ENCODE measurements at regions not wholly inside any gene's neighbourhood (a gene's known extent, or its start where the extent isn't known, plus 50 kb on each side); places are given as distances from the start of the nearest gene placed in this dataset.

DNA sequence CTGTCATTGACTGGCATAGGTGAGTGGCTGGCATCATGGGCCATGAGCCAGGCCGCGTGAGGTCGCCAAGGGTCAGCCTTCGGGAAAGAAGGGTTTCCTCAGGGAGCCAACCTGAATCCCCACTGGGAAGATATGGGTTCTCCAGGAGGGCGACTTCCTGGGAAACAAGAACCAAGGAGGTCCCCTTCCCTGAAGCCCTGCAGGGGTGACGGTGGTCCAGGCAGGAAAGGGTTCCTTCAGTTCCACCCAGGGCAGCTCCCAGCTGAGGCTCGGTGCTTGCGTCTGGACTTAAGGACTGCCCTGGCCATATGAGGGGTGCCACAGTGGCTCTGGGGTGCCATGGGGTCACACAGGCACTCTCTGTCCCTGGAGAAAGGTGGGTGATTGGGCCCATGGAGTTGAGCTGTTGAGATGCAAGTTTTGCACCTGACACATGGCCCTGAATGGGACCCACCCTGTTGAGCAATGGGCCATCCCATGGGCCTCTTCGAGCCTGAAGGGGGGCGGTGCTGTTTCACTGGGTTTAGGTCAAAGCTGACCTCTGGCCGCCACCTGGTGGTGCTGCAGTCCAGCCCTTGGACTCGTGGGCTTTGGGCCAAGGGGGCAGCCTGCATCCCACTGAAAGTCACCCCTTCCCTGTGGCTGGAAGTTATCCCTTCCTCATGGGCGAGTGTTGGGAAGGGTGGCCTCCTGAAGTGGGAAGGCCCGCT, 228.1 kb downstream of the SNRPN start:
- DNase-seq: no peak

DNA sequence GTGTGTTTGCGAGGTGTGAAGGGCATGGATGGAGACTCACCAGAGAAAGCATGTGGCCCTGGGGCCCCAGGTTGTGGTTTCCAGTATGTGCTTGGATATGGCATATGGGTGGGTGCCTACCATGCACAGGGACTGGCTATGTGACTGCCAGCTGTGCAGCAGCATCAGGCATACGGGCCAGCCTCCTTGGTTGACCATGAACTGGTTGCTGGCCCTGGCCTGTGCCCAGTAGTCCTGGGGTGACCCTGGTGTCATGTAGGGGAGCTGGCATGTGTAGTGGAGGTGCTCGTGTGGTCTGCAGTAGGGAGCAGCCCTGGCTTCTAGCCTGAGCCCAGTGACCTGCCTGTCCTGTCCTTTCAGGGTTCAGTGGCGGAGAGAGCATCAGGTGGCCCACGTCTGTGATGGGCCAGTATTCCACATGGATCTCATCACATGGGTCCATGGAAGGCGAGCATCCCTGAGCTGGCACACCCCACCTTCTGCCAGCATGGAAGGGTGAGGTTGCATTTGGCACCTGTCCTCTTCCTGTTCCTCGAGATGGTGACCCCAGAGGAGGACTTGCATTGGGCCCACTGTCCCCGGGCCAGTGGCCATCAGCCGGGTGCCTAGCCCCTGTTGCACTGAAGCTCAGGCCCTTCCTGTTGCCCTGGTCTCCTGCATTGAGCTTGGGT, 228.9 kb downstream of the SNRPN start:
- no peak for DNase-seq

DNA sequence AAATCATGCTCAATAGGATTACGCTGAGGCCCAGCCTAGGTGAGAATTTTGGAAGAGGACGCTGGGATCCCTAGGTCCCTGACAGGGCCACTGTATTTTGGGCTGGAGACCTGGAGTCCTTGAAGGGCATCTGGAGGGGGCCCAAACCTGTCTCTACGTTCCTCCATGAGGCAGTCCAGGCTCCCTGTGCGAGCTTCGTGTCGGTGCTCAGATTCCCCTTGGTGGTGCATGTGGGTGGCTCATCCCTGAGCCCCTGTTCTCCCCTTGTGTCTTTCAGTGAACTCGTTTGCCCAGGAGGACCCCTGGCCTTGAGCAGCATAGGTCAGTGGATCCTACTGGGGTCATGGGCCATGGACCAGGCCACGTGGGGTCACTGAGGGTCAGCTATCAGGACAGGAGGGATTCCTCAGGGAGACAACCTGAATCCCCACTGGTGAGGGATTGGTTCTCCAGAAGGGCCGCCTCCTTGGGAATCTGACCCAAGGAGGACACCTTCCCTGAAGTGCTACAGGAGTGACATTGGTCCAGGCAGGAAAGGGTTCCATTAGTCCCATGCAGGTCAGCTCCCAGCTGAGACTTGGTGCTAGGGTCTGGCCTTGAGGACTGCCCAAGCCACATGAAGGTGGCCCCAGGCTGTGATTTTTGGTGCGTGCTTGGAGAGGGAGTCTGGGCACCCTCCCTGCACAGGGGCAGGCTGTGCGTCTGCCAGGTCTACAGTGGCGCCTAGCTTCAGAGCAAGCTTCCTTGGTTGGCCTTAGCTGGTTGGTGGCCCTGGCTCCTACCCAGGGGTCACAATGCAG, 229.8 kb downstream of the SNRPN start:
- no peak for DNase-seq

DNA sequence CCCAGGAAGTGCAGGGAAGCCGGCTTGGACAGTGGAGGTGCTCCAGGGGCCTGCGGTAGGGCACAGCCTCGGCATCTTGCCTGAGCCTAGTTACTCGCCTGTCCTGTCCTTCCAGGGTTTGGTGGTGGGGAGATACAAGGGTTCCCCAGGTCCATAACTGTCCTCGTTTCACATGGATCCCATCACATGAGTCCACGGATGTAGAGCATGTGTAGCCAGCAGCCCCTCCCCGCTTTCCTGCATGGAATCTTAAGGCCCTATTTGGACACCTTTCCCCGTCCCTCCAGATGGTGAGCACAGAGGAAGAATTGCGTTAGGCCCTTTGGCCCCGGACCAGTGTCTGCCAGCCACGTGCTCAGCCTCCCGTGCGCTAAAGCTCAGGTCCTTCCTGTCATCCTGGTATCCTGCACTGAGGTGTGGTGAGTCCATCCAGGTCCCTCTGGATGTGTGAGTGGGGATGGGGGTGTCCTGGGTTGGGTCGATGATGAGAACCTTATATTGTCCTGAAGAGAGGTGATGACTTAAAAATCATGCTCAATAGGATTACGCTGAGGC, 230.4 kb downstream of the SNRPN start:
- DNase-seq: no peak

DNA sequence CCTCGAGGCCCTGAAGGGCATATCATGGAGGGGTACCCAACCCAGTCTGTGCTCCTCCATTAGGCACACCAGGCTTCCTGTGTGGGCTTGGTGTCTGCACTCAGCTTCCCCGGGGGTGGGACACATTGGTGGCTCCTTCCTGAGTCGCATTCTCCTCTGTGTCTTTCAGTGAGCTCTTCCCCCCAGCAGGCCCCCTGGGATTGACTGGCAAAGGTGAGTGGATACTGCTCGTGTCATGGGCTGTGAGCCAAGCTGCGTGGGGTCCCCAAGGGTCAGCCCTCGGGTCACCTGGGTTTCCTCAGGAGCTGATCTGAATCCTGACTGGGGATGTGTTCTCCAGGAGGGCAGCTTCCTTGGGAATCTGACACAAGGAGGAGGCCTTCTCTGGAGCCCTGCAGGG, 231.0 kb downstream of the SNRPN start:
- DNase-seq: no peak

DNA sequence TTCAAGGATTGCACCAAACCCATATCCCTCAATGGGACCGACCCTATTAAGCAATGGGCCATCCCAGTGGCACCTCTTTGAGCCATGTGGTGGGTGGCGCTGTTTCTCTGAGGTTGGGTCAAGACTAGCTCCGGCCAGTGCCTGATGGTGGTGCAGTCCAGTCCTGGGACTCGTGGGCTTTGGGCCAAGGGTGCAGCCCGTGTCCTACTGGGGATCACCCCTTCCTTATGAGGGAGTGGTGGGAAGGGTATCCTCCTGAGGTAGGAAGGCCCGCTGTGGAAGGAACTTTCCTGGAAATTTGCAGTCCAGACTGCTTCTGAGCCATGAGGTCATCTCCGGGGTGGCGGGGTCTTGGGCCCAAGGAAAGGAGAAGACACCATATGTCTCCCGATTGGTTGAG, 231.6 kb downstream of the SNRPN start:
- no peak for DNase-seq

DNA sequence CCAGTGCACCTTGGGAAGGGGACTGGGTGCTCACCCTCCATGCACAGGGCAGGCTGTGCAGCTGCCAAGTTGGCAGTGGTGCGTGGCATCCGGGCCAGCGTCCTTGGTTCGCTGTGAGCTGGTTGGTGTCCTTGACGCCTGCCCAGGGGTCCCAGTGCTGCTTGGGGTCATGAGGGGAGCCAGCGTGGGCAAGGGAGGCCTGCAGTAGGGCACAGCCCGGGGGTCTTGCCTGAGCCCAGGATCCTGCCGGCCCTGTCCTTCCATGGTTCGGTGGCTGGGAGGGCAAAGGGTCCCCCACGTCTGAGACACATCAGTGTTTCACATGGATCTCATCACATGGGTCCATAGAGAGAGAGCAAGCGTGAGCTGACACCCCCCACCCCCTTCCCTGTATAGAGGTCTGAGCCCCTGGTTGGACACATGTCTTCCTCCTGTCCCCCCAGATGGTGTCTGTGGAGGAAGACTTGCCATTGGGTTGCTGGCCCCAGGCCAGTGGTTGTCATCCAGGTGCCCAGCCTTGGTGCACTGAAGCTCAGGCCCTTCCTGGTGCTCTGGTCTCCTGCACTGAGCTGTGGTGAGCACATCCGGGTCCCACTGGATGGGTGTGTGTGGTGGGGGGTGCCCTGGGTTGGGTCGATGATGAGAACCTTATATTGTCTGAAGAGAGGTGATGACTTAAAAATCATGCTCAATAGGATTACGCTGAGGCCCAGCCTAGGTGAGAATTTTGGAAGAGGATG, 232.3 kb downstream of the SNRPN start:
- no peak for DNase-seq

DNA sequence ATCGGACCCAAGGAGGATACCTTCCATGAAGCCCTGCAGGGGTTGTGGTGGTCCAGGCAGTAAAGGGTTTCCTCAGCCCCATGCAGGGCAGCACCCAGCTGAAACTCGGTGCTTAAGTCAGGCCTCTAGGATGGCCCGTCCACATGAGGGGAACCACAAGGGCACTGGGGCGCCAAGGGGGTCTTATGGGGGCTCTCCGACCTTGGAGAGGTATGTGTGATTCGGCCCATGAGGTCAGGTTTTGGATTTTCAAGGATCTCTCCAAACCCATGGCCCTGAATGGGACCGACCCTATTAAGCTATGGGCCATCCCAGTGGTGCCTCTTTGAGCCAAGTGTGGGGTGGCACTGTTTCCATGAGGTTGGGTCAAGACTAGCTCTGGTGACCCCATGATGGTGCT, 233.3 kb downstream of the SNRPN start:
- DNase-seq: no peak

DNA sequence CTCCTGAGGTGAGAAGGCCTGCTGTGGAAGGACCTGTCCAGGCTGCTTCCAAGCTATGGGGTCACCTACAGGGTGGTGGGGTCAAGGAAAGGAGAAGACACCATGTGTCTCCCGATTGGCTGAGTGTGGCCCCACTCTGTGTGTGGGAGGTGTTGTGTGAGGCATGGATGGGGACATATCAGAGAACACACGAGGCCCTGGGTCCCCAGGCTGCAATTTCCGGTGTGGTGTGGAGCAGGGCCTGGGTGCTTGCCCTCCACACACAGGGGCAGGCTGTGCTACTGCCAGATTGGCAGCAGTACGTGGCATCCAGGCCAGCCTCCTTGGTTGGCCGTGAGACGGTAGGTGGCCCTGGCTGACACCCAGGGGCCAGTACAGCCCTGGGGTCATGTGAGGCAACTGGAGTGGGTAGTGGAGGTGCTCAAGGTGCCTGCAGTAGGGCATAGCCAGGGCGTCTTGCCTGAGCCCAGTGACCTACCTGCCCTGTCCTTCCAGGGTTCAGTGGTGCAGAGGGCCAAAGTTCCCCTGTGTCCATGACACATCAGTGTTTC, 233.8 kb downstream of the SNRPN start:
- DNase-seq: no peak

DNA sequence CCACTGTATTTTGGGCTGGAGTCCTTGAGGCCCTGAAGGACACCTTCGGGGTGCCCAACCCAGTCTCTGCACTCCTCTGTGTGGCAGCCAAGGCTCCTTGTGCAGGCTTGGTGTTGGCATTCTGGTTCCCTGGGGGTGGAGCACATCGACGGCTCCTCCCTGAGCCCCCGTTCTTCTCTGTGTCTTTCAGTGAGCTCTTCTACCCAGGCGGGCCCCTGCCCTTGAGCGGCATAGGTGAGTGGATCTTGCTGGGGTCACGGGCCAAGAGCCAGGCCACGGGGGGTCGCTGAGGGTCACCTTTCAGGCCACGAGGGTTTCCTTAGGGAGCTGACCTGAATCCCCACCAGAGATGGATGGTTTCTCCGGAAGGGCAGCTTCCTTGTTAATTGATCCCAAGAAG, 234.8 kb downstream of the SNRPN start:
- DNase-seq: no peak

DNA sequence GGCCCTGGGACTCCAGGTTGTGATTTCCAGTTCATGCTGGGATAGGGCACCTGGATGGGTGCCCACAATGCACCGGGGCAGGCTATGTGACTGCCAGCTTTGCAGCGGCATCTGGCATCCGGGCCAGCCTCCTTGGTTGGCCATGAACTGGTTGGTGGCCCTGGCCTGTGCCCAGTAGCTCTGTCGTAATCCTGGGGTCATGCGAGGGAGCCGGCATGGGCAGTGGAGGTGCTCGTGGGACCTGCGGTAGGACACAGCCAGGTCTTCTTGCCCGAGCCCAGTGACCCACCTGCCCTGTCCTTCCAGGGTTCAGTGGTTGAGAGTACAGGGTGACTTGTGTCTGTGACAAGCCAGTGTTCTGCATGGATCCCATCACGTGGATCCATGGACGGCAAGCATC, 237.9 kb downstream of the SNRPN start:
- no peak for DNase-seq

DNA sequence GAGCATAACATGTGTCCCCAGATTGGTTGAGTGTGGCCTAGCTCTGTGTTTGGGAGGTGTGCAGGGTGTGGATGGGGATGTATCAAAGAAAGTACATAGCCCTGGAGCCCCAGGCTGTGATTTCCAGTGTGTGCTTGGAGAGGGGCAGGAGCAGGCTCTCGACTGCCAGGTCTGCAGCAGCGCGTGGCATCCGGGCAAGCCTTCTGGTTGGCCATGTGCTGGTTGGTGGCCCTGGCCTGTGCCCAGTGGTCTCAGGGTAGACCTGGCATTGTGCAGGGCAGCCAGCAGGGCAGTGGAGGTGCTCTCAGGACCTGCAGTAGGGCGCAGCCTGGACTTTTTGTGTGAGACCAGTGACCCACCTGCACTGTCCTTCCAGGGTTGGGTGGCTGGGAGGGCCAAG, 231.5 kb downstream of the UBE3A start:
- no peak for DNase-seq

DNA sequence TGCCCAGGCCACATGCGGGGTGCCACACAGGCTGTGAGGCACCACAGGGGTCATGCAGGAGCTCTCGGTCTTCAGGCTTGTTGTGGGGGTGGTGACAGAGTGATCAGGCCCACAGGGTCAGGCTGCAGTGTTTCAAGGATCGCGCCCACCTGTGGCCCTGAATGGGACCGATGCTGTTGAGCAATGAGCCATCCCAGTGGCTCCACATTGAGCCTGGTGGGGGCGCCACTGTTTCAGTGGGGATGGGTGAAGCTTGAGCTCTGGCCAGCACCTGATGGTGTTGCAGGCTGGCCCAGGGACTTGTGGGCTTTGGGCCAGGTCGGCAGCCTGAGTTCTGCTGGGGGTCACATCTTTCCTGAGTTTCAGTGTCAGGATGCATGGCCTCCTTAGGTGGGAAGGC, 230.1 kb downstream of the UBE3A start:
- DNase-seq: no peak

DNA sequence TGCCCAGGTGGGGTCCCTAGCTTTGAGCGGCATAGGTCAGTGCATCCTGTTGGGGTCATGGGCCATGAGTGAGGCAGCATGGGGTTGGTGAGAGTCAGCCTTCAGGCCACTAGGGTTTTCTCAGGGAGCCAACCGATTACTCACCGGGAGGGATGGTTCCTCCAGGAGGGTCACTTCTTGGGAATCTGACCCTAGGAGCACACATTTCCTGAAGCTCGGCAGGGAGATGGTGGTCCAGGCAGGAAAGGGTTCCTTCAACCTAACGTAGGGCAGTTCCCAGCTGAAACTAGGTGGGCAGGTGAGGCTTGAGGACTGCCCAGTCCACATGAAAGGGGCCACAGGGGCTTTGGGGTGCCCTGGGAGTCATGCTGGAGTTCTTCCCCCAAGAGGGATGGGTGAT, 218.0 kb downstream of the UBE3A start:
- no peak for DNase-seq

DNA sequence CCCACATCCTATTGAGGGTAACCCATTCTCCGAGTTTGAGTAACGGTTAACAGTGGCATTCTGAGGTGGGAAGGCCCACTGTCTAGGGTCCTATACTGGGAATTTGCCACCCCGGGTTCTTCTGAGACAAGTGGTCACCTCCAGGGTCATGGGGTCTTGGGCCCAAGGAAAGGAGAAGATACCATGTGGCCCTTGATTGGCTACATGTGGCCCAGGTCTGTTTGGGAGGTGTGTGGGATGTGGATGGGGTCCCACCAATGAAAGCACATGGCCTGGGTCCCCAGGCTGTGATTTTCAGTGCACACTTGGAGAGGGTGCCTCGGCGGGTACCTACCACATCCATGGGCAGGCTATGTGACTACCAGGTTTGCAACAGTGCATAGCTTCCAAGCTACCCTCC, 214.4 kb downstream of the UBE3A start:
- DNase-seq: no peak

DNA sequence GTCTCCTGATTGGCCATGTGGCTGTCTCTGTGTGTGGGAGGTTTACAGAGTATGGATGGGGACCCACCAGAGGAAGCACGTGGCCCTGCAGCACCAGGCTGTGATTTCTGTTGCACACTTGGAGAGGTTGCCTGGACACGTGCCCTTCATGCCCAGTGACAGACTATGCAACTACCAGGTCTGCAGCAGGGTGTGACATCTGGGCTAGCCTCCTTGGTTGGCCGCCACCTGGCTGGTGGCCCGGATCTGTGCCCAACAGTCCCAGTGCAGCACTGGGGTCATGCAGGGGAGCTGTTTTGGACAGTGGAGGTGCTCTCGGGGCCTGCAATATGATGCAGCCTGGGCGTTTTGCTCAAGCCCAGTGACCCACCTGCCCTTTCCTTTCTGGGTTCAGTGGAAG, 212.5 kb downstream of the UBE3A start:
- DNase-seq: no peak

DNA sequence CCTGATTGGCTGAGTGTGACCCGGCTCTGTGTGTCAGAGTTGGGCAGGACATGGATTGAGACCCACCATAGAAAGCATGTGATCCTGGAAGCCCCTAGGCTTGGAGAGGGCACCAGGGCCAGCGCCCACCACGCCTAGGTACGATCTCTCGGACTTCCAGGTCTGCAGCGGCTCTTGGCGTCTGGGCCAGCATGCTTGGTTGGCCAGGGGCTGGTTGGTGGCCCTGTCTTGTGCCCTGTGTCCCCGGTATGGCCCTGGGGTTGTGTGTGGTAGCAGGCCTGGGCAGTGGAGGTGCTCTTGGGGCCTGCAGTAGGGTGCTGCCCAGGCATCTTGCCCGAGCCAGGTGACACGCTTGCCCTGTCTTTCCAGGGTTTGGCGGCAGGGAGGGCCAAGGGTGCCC, 210.6 kb downstream of the UBE3A start:
- DNase-seq: no peak

DNA sequence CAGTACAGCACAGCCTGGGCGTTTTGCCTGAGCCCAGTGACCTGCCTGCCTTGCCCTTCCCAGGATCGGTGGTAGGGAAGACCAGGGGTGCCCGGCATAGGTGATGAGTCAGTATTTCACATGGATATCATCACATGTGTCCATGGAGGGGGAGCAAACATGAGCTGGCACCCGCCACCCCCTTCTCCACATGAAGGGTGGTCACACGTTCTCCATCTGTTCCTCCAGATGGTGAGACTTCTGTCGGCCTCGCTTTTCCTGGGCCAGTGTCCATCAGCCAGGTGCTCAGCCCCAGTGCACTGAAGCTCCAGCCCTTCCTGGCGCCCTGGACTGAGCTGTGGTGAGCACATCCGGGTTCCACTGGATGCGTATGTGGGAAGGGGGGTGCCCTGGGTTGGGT, 208.4 kb downstream of the UBE3A start:
- no peak for DNase-seq

DNA sequence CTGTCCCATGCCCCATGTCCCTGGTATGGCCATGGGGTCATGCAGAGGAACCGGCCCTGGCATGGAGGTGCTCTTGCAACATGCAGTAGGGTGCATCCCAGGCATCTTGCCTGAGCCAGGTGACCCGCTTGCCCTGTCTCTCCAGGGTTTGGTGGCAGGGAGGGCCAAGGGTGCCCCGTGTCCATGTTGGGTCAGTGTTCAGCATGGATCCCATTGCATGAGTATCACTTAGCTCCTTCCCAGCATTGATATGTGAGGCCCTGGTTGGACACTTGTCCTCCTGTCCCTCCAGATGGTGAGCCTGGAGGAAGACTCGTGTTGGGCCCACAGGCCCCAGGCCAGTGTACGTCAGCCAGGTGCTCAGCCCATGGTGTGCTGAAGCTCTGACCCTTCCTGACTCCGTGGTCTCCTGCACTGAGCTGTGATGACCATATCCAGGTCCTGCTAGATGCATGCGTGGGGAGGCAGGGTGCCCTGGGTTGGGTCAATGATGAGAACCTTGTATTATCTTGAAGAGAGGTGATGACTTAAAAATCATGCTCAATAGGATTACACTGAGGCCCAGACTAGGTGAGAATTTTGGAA, 205.0 kb downstream of the UBE3A start:
- DNase-seq: no peak

DNA sequence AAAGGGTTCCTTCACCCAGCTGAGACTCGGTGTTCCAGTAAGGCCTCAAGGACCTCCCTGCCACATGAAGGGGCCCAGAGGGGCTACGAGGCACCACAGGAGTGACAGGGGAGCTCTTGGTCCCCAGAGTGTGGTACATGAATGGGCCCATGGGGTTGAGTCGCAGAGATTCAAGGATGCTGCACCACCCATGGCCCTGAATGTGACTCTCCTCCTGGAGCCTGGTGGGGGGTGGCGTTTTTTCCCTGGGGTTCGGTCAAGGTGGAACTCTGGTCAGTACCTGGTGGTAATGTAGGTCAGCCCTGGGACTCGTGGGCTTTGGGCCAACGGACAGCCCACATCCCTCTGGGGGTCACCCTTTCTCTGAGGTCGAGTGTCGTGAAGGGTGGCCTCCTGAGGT, 204.0 kb downstream of the UBE3A start:
- no peak for DNase-seq

DNA sequence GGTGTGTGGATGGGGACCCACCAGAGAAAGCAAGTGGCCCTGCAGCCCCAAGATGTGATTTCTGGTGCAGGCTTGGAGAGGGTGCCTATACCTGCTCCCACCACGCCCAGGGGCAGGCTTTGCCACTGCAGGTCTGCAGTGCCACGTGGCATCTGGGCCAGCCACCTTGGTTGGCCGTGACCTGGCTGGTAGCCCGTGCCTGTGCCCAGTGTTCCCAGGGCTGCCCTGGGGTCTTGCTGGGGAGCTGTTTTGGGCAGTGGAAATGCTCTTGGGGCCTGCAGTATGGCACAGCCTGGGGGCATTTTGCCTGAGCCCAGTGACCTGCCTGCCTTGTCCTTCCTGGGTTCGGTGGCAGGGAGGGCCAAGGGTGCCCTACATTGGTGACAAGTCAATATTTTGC, 203.4 kb downstream of the UBE3A start:
- DNase-seq: no peak

DNA sequence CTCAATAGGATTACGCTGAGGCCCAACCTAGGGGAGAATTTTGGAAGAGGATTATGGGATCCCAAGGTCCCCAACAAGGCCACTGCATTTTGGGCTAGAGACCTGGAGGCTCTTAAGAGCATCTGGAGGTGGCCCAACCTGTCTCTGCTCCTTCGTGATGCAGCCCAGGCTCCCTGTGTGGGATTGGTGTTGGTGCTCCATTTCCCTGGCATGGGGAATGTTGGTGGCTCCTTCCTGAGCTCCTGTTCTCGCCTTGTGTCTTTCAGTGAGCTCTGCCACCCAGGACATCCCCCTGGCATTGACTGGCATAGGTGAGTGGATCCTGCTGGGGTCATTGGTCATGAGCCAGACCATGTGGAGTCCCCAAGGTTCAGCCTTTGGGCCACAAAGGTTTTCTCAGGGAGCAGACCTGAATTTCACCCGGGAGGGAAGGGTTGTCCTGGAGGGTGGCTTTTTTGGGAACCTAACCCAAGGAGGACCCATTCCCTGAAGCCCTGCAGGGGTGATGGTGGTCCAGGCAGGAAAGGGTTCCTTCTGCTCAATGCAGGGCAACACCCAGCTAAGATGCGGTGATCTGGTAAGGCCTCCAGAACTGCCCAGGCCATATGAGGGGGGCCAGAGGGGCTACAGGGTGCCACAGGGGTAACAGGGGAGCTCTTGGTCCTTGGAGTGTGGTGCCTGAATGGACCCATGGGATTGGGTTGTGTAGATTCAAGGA, 202.5 kb downstream of the UBE3A start:
- DNase-seq: no peak
